Dendritic cell treated with granulocyte-macrophage colony-stimulating factor and Interleukin-4, amounts not matched to agents 40 ng/mL and 50 ng/mL, for 4 days (primary cell): ENCODE measurements at regions not wholly inside any gene's neighbourhood (a gene's known extent, or its start where the extent isn't known, plus 50 kb on each side); places are given as distances from the start of the nearest gene placed in this dataset.
"Not testable (repeated sequence)": the region's sequence is repeated elsewhere in the genome, so short reads cannot be mapped to it uniquely, and the experiment has no call there.

Experiments used
- H3K27ac Mint-ChIP-seq: one replicate; pipeline ENCODE4 v1.8.0; 2022; ENCODE audit warnings: mild to moderate bottlenecking, mixed read lengths
- H3K27me3 Mint-ChIP-seq: one replicate; pipeline ENCODE4 v1.8.0; 2022; ENCODE audit warnings: mild to moderate bottlenecking, mixed read lengths
- H3K36me3 Mint-ChIP-seq: one replicate; pipeline ENCODE4 v1.8.0; 2022; ENCODE audit warnings: low read depth, mixed read lengths
- H3K4me1 Mint-ChIP-seq: one replicate; pipeline ENCODE4 v1.8.0; 2022; ENCODE audit warnings: low read depth, mixed read lengths
- H3K4me3 Mint-ChIP-seq: one replicate; pipeline ENCODE4 v1.8.0; 2022; ENCODE audit warnings: mild to moderate bottlenecking, moderate library complexity, mixed read lengths
- H3K9me3 Mint-ChIP-seq: one replicate; pipeline ENCODE4 v1.8.0; 2022; ENCODE audit warnings: mixed read lengths
- intact Hi-C: fragments of 100-400 bp; cut with micrococcal nuclease; formaldehyde crosslinking; loops from one replicate; pipeline ENCODE4 v1.15.0; 2022

DNA sequence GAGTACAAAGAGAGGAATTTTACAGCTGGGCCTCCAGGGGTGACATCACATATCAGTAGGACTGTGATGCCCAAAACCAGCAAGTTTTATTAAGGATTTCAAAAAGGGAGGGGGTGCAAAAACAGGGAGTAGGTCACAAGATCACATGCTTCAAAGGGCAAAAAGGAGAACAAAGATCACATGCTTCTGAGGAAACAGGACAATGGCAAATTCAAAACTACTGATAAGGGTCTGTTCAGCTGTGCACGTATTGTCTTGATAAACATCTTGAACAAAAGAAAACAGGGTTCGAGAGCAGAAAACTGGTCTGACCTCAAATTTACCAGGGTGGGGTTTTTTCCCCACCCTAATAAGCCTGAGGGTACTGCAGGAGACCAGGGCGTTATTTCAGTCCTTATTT is 197.5 kb downstream of the SLCO4C1 start:
- H3K36me3 Mint-ChIP-seq, H3K27me3 Mint-ChIP-seq, H3K4me1 Mint-ChIP-seq, H3K27ac Mint-ChIP-seq, intact Hi-C loops, H3K9me3 Mint-ChIP-seq, H3K4me3 Mint-ChIP-seq: not testable (repeated sequence)

DNA sequence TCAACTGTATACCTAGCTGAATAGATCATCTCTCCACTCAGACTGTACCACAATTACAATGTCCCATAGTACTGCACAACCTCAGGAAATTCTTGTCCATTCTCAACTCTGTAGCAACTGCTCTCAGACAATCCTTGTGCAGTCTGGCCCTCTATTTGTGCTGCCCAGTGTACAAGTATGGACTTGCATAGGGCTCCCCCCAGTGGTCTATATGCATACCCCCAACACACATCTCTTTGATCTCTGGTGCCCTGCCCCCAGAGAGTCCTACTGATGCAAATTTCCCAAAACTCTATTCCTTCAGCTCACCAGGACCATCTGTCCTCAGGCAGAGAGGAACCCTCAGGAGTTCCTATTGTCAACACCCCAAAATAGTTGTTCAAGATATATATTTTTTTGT is 205.3 kb downstream of the SLCO4C1 start:
- Mint-ChIP-seq H3K27ac (no peak overlapping the region), H3K4me3 (no peak overlapping the region), H3K36me3 (no peaks in the 10 kb centered on the region)

DNA sequence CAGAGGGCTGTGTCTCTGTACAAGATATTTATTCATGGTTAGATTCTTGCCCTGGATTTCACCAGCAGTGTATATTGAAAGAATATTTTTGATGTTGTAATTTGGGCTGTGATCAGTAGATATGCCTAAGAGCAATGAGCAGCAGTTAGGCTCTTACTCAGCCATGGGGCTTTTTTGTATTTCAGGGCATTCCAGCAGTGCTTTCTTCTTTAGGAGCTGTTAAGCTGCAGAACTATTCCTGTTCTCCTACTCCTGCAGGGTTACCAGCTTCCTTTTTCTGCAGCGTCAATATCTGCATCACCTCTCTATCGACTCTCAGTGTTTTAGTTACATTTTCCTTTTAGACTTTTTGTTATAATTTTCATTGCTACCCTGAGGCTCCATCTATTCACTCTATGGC is 206.2 kb downstream of the SLCO4C1 start:
- H3K36me3 Mint-ChIP-seq = no peaks in the 10 kb centered on the region
- H3K9me3 Mint-ChIP-seq = peaks cover 10% of the 10 kb centered on the region
- no peaks in the 10 kb centered on the region for H3K4me1 Mint-ChIP-seq
- H3K4me3 Mint-ChIP-seq = no peak overlapping the region
- H3K27me3 Mint-ChIP-seq = no peaks in the 10 kb centered on the region
- intact Hi-C loops = no loop called here
- no peak overlapping the region for H3K27ac Mint-ChIP-seq

More for the DNA sequence above, 205.3 kb downstream of the SLCO4C1 start:
- intact Hi-C loops = no loop called here
- Mint-ChIP-seq H3K27me3 (no peaks in the 10 kb centered on the region), H3K4me1 (no peaks in the 10 kb centered on the region), H3K9me3 (peaks cover 10% of the 10 kb centered on the region)

DNA sequence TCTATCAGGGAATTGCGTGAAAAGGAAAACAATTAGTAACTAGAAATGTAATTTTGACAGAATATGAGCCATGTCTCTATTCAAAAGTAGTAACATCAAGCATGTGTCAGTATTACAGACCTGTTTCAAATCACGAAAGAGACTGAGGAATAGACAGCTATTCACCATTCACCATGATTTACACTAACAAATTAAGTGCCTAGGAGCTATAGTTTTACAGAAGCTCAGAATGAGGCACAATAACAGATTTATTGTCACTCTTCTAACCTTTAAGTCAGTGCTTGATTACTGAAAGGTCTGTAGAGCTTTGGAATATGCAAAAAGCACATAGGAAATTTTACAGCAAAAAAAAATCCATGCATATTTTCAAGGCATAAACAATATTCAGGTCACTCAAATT is 208.2 kb downstream of the SLCO4C1 start:
- H3K27me3 Mint-ChIP-seq = no peaks in the 10 kb centered on the region
- H3K36me3 Mint-ChIP-seq = no peaks in the 10 kb centered on the region
- intact Hi-C loops = no loop called here
- no peaks in the 10 kb centered on the region for H3K4me1 Mint-ChIP-seq
- H3K4me3 Mint-ChIP-seq = no peak overlapping the region
- no peak overlapping the region for H3K27ac Mint-ChIP-seq
- H3K9me3 Mint-ChIP-seq = peaks cover 6% of the 10 kb centered on the region

DNA sequence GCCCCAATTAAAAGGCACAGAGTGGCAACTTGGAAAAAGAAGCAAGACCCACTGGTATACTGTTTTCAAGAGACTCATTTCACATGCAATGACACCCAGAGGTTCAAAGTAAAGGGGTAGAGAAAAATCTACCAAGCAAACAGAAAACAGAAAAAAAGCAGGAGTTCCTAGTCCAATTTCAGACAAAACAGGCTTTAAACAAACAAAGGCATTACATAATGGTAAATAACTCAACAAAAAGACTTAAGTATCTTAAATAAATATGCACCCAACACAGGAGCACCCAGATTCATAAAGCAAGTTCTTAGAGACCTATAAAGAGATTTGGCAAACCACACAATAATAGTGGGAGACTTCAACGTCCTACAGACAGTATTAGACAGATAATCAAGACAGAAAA is 215.8 kb downstream of the SLCO4C1 start:
- Mint-ChIP-seq H3K9me3 (peaks cover 9% of the 10 kb centered on the region), H3K4me3 (no peak overlapping the region), H3K27ac (no peak overlapping the region), H3K27me3 (no peaks in the 10 kb centered on the region), H3K36me3 (no peaks in the 10 kb centered on the region), H3K4me1 (no peaks in the 10 kb centered on the region)
- intact Hi-C loops = loop anchor here (2.0 kb wide), 1 partner anchor 55 kb away; no protein-coding TSS in a partner anchor

DNA sequence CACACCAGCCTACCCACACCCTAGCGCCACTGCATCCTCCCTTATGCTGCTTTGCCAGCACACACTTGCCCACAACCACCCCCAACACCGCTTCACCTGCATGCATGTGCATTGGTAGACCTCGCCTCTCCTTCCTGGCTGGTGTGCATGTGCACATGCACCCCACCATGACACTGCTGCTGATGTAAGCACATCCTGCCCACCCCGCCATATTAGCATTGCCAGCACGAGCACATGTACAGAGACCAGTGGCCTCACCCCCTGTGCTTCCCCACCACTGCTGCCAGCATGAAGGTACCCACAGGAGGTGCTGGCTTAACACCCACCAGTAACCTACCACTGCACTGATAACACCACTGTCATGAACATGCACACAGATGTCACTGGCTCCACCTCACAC is 218.2 kb downstream of the SLCO4C1 start:
- Mint-ChIP-seq H3K9me3 (peaks cover 8% of the 10 kb centered on the region), H3K4me1 (no peaks in the 10 kb centered on the region), H3K27ac (no peak overlapping the region), H3K36me3 (no peaks in the 10 kb centered on the region), H3K27me3 (no peaks in the 10 kb centered on the region), H3K4me3 (no peak overlapping the region)
- intact Hi-C loops = no loop called here

DNA sequence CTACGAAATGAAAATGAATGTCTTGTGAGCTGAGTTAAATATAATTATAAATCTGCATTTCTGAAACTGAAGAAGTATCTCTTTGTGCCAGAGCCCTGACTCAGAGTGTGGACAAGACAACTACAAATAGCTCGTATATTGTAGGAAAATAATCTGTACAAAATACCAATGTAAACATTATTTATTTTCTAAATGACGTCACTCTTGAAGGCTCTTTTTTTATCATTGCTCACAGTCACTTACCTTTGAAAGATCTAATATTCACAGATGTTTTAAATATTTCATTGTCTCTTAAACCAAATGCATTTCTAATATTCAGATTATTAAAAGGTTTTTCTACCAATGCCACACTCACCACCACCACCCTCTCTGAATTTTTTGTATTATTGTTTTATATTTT is 226.1 kb downstream of the SLCO4C1 start:
- no peaks in the 10 kb centered on the region for H3K9me3 Mint-ChIP-seq
- H3K4me3 Mint-ChIP-seq = no peak overlapping the region
- intact Hi-C loops = no loop called here
- H3K27ac Mint-ChIP-seq = no peak overlapping the region
- no peaks in the 10 kb centered on the region for H3K36me3 Mint-ChIP-seq
- H3K27me3 Mint-ChIP-seq = no peaks in the 10 kb centered on the region
- no peaks in the 10 kb centered on the region for H3K4me1 Mint-ChIP-seq

DNA sequence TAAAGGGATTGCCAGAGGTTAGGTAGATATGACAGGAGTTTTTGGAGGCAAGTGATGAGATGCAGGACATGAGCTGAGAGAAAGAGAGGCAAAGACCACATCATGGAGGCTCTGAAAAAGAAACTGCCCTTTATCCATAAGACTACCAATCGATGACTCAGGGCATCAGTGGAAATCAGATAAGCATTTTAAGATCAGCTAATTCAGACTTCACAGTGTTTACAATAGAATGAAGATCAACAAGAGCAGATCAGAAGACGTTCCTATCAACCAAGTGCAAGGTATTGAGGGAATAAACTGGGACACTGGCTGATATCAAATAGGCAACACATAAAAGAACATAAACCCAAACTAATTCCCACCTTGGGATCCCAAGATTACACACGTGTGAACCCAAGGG is 227.2 kb downstream of the SLCO4C1 start:
- Mint-ChIP-seq H3K27ac (no peak overlapping the region), H3K4me3 (no peak overlapping the region), H3K27me3 (no peaks in the 10 kb centered on the region), H3K4me1 (no peaks in the 10 kb centered on the region), H3K9me3 (no peaks in the 10 kb centered on the region), H3K36me3 (no peaks in the 10 kb centered on the region)
- intact Hi-C loops = no loop called here

DNA sequence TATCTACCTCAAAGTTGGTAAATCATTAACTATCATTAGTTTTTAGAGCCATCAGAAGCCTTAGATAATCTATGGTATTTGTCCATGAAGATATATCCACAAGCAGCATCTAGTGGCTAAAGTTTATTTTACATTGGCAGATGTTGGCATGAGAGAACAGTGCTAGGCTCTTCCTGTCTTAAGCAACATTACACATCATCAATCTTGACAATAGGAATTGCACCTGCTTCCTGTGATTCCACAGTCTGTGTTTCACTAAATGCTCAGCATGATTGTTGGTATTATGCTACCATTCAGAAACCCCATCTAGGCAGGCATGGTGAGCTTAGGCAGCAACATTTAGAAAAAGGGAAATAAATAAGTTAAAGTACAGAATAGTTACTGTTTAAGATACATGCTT is 246.6 kb downstream of the SLCO4C1 start:
- H3K4me3 Mint-ChIP-seq = no peak overlapping the region
- no peaks in the 10 kb centered on the region for H3K4me1 Mint-ChIP-seq
- no peaks in the 10 kb centered on the region for H3K36me3 Mint-ChIP-seq
- H3K27me3 Mint-ChIP-seq = no peaks in the 10 kb centered on the region
- no peak overlapping the region for H3K27ac Mint-ChIP-seq
- no peaks in the 10 kb centered on the region for H3K9me3 Mint-ChIP-seq
- intact Hi-C loops = no loop called here

DNA sequence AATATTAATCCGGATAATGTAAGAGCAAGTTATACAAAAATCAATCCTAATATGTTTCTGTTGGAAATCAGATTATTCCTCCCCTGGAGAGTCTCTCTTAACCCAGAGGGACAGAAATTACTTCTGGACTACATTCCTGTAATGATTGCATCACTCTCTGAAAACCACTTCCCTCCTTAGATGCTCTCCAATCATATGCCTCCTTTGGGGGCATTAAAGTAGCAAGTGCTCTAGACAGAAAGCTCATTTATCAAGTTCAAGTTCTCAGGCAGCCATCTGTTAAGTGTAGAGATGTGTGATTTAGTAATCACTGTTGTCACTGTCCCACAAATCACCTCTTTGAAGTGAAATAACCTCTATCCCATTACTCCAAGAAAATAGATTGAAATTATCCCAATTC is 247.1 kb downstream of the SLCO4C1 start:
- no peaks in the 10 kb centered on the region for H3K4me1 Mint-ChIP-seq
- H3K36me3 Mint-ChIP-seq = no peaks in the 10 kb centered on the region
- H3K9me3 Mint-ChIP-seq = no peaks in the 10 kb centered on the region
- H3K27me3 Mint-ChIP-seq = no peaks in the 10 kb centered on the region
- no peak overlapping the region for H3K4me3 Mint-ChIP-seq
- intact Hi-C loops = no loop called here
- no peak overlapping the region for H3K27ac Mint-ChIP-seq

DNA sequence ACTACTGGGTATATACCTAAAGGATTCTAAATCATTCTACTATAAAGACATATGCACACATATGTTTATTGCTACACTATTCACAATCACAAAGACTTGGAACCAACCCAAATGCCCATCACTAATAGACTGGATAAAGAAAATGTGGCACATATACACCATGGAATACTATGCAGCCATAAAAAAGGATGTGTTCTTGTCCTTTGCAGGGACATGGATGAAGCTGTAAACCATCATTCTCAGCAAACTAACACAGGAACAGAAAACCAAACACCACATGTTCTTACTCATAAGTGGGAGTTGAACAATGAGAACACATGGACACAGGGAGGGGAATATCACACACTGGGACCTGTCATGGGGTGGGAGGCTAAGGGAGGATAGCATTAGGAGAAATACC is 249.0 kb downstream of the SLCO4C1 start:
- H3K27me3 Mint-ChIP-seq, intact Hi-C loops, H3K36me3 Mint-ChIP-seq, H3K9me3 Mint-ChIP-seq, H3K27ac Mint-ChIP-seq, H3K4me3 Mint-ChIP-seq, H3K4me1 Mint-ChIP-seq: not testable (repeated sequence)

DNA sequence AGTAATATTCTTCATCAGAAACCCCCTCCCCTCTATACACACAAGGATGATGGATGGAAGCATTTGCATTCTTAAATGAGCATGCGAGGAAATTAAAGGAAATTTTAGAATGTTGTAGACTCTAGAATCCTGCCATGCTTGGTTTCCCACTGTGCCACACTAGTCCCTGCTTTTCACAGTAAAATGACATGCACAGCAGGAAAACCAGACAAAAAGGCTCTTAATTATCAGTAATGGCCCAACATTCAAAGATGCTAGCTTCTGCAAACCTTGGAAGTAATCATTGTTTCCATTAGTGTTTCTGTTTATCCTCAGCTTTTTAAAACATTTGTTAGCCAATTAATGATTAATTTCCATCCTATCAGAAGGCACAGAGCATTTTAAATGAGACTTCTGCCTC is 255.8 kb downstream of the SLCO4C1 start:
- Mint-ChIP-seq H3K4me1 (no peaks in the 10 kb centered on the region), H3K4me3 (no peak overlapping the region), H3K27me3 (no peaks in the 10 kb centered on the region), H3K9me3 (no peaks in the 10 kb centered on the region), H3K27ac (no peak overlapping the region), H3K36me3 (no peaks in the 10 kb centered on the region)
- intact Hi-C loops = no loop called here

DNA sequence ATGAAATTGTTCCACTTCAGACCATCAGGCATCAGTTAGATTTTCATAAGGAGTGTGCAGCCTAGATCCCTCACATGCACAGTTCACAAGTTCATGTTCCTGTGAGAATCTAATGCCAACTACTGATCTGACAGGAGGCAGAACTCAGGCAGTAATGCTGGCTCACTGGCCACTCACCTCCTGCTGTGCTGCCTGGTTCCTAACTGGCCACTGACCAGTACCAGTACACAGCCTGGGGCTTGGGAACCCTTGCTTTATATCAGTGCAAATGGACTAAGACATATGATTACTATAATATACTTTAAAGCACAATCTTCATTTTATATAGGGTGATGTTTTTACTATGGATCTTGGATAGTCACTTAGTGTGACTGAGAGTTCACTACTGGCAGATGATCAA is 259.2 kb downstream of the SLCO4C1 start:
- Mint-ChIP-seq H3K4me3 (no peak overlapping the region), H3K27ac (no peak overlapping the region), H3K36me3 (no peaks in the 10 kb centered on the region), H3K4me1 (no peaks in the 10 kb centered on the region), H3K27me3 (no peaks in the 10 kb centered on the region), H3K9me3 (no peaks in the 10 kb centered on the region)
- intact Hi-C loops = no loop called here

DNA sequence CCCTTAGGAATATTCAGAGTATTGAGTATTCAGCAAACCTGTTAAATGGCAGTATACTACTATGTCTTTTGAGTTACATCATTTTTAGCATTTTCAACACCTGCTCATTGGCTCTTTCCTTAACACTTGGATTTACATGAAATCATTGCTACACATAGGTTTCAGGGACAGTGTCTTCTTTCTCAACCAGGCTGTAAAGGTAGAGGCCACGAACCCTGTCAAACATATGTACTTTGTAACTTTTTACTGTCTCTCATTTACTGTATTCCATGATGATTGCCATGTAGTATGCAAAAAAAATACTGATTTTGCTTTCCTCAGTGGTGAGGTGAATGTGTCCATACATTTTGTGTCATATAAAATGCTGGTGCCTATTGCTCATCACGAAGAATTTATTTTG is 264.4 kb downstream of the SLCO4C1 start:
- H3K9me3 Mint-ChIP-seq = no peaks in the 10 kb centered on the region
- H3K27ac Mint-ChIP-seq = no peak overlapping the region
- no peaks in the 10 kb centered on the region for H3K4me1 Mint-ChIP-seq
- H3K36me3 Mint-ChIP-seq = no peaks in the 10 kb centered on the region
- H3K4me3 Mint-ChIP-seq = no peak overlapping the region
- no peaks in the 10 kb centered on the region for H3K27me3 Mint-ChIP-seq
- intact Hi-C loops = no loop called here

DNA sequence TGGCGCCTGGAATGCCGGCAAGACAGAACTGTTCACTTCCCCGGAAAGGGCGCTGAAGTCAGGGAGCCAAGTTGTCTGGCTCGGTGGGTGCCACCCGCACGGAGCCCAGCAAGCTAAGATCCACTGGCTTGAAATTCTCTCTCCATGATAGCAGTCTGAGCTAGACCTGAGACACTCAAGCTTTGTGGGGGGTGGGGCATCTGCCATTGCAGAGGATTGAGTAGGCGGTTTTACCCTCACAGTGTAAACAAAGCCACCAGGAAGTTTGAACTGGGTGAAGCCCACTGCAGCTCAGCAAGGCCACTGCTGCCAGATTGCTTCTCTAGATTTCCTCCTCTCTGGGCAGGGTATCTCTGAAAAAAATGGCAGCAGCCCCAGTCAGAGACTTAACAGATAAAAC is 277.4 kb downstream of the SLCO4C1 start:
- intact Hi-C loops = no loop called here
- Mint-ChIP-seq H3K36me3 (no peaks in the 10 kb centered on the region), H3K4me1 (no peaks in the 10 kb centered on the region), H3K4me3 (no peak overlapping the region), H3K27me3 (no peaks in the 10 kb centered on the region), H3K9me3 (peaks cover 9% of the 10 kb centered on the region), H3K27ac (no peak overlapping the region)

DNA sequence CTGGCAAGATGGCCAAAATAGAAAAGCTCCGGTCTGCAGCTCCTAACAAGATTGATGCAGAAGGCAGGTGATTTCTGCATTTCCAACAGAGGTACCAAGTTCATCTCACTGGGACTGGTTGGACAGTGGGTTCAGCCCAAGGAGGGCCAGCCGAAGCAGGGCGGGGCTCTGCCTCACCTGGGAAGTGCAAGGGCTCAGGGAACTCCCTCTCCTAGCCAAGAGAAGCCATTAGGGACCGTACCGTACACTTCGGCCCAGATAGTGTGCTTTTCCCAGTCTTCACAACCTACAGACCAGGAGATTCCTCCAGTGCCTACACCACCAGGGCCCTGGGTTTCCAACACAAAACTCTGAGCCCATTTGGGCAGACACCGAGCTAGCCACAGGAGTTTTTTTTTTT is 277.8 kb downstream of the SLCO4C1 start:
- H3K27me3 Mint-ChIP-seq = no peaks in the 10 kb centered on the region
- intact Hi-C loops = no loop called here
- no peaks in the 10 kb centered on the region for H3K4me1 Mint-ChIP-seq
- no peak overlapping the region for H3K4me3 Mint-ChIP-seq
- H3K27ac Mint-ChIP-seq = no peak overlapping the region
- peaks cover 9% of the 10 kb centered on the region for H3K9me3 Mint-ChIP-seq
- H3K36me3 Mint-ChIP-seq = no peaks in the 10 kb centered on the region
